H1 (cell line): ENCODE measurements at regions not wholly inside any gene's neighbourhood (a gene's known extent, or its start where the extent isn't known, plus 50 kb on each side); places are given as distances from the start of the nearest gene placed in this dataset.

Source experiments
- EZH2 ChIP-seq: fragments of 200-600 bp; sonication (generic); IDR thresholded peaks from 2 replicates; pipeline ENCODE4 v1.7.1; 2012; ENCODE audit warnings: low read depth, mild to moderate bottlenecking, moderate library complexity, low read length, inconsistent platforms; ENCODE audit not compliant: severe bottlenecking
- JUND ChIP-seq: IDR thresholded peaks from 2 replicates; pipeline ENCODE4 v1.6.1; 2011; ENCODE audit warnings: mild to moderate bottlenecking, improper control_type of control experiment, low read length
- KDM1A ChIP-seq: fragments of 200-600, 300-600 bp; sonication (generic); IDR thresholded peaks from 2 replicates; pipeline ENCODE4 v1.7.1; 2016; ENCODE audit warnings: mild to moderate bottlenecking, low read length, borderline replicate concordance
- NRF1 ChIP-seq: IDR thresholded peaks from 2 replicates; pipeline ENCODE4 v1.6.1; 2011; ENCODE audit warnings: mild to moderate bottlenecking, low read depth, low read length, improper control_type of control experiment
- RFX5 ChIP-seq: IDR thresholded peaks from 2 replicates; pipeline ENCODE4 v1.6.1; 2011; ENCODE audit warnings: low read depth, low read length, improper control_type of control experiment, borderline replicate concordance
- RXRA ChIP-seq: IDR thresholded peaks from 2 replicates; pipeline ENCODE4 v1.6.1; 2011; ENCODE audit warnings: low read depth, mild to moderate bottlenecking, low read length, moderate library complexity; ENCODE audit not compliant: insufficient read depth
- SIN3A ChIP-seq, 2 experiments: IDR thresholded peaks in 1 of 2; conservative IDR thresholded peaks in 1 of 2; 2 replicates each; pipeline ENCODE4 v1.6.1; 2011 to 2012; ENCODE audit warnings: low read length in 2 of 2, improper control_type of control experiment in 1 of 2, low read depth in 1 of 2, mild to moderate bottlenecking in 1 of 2
- SUZ12 ChIP-seq: fragments of 200-600 bp; sonication (generic); IDR thresholded peaks from 2 replicates; pipeline ENCODE4 v1.6.1; 2012; ENCODE audit warnings: mild to moderate bottlenecking, inconsistent platforms, low read length, moderate library complexity, mixed read lengths
- YY1 ChIP-seq: IDR thresholded peaks from 2 replicates; pipeline ENCODE4 v1.6.1; 2011; ENCODE audit warnings: low read depth, mild to moderate bottlenecking, low read length
- TF ChIP-seq, protein P1 (sequence below), 3 experiments: IDR thresholded peaks; 1 replicate in 2 of 3; 2 replicates in 1 of 3; pipeline versions ENCODE4 v1.5.1 to v1.6.1; 2011; ENCODE audit warnings: low read length in 3 of 3, mild to moderate bottlenecking in 3 of 3, inconsistent platforms in 2 of 3, low read depth in 1 of 3, moderate library complexity in 1 of 3; ENCODE audit not compliant: insufficient read depth in 1 of 3; ENCODE audit errors: control extremely low read depth in 1 of 3
- TF ChIP-seq, protein P2 (sequence below): IDR thresholded peaks from 2 replicates; pipeline ENCODE4 v1.6.1; 2011; ENCODE audit warnings: low read depth, mild to moderate bottlenecking, low read length; ENCODE audit not compliant: insufficient read depth

DNA sequence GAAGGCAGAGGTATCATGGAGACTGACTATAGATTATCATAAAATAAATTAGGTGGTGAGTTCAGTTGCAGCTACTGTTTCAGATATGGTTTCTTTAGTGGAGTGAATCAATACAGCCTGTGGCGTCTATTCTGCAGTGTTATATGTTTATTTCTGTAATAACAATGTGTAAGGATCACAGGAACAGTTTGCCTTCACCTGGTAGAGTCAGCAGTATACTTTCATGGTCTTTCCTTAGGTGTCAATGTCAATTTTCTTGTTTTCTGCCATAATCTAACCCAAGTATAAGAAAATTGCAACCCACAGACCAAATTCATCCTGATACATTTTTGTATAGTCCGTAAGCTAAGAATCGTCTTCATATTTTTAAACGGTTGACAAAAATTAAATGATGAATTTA lies 140.4 kb upstream of the ATF7IP start:
- TF ChIP-seq YY1 (no peak), SIN3A (conservative IDR thresholded peaks at IDR 0.05 in 1 of 2, IDR thresholded peaks at IDR 0.05 in 1 of 2; ENCODE audit: low read depth in 1 of 2, low read length in 2 of 2) (no peak), JUND (no peak), KDM1A (no peak), RFX5 (no peak), RXRA (no peak), EZH2 (no peak), SUZ12 (no peak), NRF1 (no peak)
- TF ChIP-seq, protein P1, sequence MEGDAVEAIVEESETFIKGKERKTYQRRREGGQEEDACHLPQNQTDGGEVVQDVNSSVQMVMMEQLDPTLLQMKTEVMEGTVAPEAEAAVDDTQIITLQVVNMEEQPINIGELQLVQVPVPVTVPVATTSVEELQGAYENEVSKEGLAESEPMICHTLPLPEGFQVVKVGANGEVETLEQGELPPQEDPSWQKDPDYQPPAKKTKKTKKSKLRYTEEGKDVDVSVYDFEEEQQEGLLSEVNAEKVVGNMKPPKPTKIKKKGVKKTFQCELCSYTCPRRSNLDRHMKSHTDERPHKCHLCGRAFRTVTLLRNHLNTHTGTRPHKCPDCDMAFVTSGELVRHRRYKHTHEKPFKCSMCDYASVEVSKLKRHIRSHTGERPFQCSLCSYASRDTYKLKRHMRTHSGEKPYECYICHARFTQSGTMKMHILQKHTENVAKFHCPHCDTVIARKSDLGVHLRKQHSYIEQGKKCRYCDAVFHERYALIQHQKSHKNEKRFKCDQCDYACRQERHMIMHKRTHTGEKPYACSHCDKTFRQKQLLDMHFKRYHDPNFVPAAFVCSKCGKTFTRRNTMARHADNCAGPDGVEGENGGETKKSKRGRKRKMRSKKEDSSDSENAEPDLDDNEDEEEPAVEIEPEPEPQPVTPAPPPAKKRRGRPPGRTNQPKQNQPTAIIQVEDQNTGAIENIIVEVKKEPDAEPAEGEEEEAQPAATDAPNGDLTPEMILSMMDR (IDR thresholded peaks at IDR 0.05; ENCODE audit: control extremely low read depth in 1 of 3, insufficient read depth in 1 of 3, low read depth in 1 of 3, low read length in 3 of 3) = no peak
- TF ChIP-seq, protein P2, sequence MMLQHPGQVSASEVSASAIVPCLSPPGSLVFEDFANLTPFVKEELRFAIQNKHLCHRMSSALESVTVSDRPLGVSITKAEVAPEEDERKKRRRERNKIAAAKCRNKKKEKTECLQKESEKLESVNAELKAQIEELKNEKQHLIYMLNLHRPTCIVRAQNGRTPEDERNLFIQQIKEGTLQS = no peak
